GM04503 (cell line): ENCODE measurements at regions not wholly inside any gene's neighbourhood (a gene's known extent, or its start where the extent isn't known, plus 50 kb on each side); places are given as distances from the start of the nearest gene placed in this dataset.
"Not testable (repeated sequence)": the region's sequence is repeated elsewhere in the genome, so short reads cannot be mapped to it uniquely, and the experiment has no call there.

ENCODE experiments used
- DNase-seq: peaks from one replicate; pipeline ENCODE4 v3.0.0-alpha.2; 2012; ENCODE audit warnings: low read depth

- not testable (repeated sequence) for DNase-seq
Measured at GRCh38 chr18:1671710-1672109, 767.0 kb downstream of the ADCYAP1 start.

DNA sequence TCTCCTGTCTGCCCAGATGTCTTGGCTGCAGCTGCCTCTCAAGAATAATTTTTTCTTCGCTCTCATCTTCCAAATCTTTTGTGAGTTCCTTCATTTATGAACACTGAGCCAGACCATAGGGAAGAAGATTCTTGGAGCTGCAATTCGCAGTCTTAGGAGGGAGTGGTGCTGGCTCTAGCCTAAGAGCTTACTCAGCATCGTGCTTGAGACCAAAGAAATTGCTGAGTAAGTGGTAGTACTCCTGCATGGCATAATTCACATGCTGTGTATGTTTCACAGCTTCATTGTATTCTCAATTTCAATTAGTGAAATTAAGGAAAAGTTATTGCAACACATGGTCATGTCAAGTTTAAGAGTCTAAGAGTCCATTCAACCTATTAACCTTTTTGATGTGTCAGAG is 771.7 kb downstream of the ADCYAP1 start:
- DNase-seq, result no peak

GRCh38 chr18:1680108-1680507 is 775.4 kb downstream of the ADCYAP1 start:
- no peak for DNase-seq

DNA sequence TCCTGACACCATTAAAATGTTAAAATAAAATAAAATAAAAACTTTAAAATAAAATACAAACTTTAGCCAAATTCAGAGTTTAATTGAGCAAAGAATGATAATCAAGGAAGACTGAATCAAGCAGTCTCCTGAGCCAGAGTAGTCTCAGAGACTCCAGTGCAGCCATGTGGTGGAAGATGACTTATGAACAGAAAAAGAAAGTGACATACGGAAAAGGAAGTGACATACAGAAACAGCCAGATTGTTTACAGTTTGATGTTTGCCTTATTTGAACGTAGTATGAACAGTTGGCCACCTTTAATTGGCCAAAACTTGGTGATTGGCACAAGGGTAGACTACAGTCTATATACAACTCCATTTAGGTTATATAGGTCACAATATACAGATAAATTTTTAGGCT is 787.2 kb downstream of the ADCYAP1 start:
- no peak for DNase-seq

GRCh38 chr18:1708006-1708405 is 803.3 kb downstream of the ADCYAP1 start:
- no peak for DNase-seq

- no peak for DNase-seq
Measured at GRCh38 chr18:1710114-1710513, 805.4 kb downstream of the ADCYAP1 start.

DNA sequence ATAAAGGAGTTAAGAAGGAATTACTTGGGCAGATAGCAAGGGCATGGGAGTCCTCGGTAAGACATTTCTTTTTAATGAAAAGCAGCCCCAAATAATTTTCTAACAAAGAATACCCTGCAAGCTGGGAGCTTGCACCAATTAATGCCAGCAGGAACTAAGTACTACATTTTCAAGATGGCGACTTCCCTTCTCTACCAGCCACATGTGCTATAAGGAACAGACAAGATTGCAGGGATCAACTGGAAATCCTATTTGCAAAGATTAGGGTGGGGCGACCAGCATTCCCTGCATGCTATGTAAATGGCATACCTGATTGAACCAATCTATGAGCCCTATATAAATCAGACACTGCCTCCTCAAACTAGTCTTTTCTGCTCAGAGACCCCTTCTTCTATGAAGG is 827.5 kb downstream of the ADCYAP1 start:
- no peak for DNase-seq

- no peak for DNase-seq
Measured at GRCh38 chr18:1746131-1746530, 825.2 kb downstream of the METTL4 start.

DNA sequence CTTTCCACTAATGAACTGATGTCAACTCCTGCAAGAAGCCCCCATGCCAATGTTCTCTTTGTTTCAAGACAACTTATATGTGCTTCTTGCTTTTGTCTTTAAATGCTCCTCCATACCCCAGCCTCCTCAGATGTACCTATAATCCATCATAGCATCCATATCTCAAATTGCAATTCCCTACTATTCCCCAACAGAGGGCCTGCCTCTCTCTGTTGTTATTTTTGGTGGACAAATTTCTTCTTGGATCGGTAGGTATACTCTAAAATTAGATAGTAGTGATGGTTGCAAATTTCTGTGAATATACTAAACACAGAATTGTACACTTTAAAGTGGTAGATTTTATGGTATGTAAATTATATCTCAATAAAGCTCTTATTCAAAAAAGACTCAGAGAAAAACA is 820.1 kb downstream of the METTL4 start:
- no peak for DNase-seq

GRCh38 chr18:1760901-1761300 is 810.4 kb downstream of the METTL4 start:
- DNase-seq, result no peak

DNA sequence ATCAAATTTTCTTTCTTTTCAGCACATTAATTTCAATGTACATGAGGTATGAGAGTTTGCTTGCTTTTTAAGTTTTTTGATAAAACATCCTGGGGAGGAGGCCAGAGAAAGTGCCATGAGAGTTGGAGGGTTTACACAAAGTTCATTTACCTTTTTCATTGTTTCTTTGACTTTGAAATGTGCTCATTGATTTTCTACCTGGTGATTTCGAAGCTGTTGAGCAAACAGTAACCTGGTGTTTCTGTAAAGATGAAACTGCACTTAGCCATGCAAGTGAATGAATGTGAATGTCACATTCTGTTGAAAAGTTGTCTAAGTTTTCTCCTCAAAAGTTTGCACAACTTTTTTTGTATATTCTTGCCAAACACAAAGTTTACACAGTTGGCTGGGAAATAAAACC is 797.0 kb downstream of the METTL4 start:
- no peak for DNase-seq

DNA sequence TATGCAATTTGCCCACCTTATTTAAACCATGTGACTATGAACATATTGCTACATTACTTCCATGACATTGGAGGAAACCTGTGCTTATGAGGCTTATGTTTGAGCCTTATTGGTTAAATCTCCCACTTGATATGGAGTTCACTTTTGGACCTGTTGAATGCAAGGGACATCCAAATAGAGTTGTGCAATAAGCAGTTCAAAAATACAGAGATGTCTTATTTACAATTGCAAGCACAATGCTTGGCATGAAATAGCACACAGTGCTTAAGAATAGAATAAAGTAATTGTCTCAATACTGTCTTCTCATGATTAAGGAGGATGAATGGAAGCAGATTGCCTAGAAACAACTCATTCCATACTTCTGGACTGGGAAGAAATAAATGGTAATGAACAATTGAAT is 793.5 kb downstream of the METTL4 start:
- DNase-seq, result no peak

- DNase-seq, result no peak
Measured at GRCh38 chr18:1778496-1779178, 792.7 kb downstream of the METTL4 start.

DNA sequence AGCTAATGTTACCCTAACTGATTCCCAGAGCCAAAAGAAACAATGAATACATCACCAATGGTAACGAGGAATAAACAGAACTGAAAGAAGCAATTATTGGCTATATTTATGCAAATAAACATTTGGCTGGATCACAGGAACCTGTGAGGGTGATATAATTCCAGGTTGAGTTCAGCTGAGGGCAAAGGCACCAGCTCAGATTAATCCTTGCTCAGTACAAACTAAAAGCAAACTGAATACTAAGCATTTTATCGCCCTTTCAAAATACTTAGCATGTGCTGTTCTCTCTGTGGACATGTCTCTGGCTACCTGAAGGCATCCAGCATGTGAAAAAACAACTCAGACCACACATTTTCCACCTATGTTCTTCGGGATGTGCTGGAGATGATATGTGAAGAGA is 791.7 kb downstream of the METTL4 start:
- no peak for DNase-seq

DNA sequence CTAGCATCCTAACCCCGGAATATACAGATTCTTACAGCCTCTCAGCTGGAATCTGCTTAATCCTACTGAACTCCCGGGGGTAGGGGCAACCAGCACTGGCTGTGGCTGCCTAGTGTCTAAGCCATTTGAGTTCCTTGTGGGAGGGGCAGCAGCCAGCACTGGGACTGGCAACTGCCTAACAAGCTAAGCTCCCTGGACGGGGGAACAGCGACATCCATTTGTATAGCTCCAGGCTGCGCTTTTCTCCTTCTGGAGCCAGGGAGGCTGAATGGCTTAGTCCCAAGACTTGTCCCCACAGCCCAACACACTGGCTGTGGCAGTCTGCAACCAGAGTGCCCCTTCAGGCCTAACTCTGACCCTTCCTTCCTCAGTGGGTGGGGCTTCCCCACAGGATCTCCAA is 787.2 kb downstream of the METTL4 start:
- no peak for DNase-seq

- DNase-seq, result not testable (repeated sequence)
Measured at GRCh38 chr18:1785980-1786379, 785.3 kb downstream of the METTL4 start.

GRCh38 chr18:1796636-1797035 is 774.7 kb downstream of the METTL4 start:
- no peak for DNase-seq

DNA sequence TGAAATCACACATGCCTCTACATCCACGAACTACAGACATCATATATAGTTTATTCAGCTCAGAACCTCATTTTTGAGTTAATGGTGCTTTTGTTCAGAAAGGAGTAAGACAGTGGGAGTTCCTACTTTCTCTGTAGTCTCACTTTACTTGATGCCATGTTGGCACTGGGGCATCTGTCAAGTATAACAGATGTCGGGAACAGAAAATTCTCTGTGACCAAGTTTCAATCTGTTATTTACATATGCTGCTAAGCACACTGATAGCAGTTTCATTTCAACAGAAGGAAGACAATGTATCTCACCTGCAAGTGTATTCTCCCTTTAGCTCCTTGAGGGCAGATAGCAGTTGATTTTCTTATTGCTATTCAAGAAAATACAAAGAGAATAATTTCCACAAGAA is 774.1 kb downstream of the METTL4 start:
- DNase-seq, result no peak

- DNase-seq, result no peak
Measured at GRCh38 chr18:1805521-1805920, 765.8 kb downstream of the METTL4 start.

DNA sequence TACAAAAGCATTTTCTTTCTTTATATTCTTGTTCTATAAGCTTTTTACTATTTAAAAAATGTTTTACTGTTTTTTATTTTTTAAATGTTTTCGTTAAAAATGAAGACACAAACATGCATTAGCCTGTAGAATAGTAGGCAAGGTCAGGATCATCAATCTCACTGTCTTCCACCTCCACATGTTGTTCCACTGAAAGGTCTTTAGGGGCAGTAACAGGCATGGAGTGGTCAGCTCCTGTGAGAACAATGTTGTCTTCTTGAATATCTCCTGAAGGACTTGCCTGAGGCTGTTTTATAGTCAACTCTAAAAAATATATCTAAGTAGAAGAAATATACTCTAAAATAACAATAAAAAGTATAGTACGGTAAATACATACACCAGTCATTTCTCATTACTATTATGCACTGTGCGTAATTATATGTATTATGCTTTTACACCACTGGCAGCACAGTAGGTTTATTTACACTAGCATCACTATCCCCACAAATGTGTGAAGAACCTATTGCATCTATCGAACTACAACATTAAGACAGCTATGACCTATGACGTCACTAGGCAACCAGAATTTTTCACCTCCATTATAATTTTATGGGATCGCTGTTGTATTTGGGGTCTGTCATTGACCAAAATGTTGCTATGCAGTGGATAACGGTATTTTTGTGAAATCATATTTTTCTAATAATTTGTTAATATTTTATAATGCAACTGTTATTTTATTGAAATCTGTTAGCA is 764.3 kb downstream of the METTL4 start:
- no peak for DNase-seq

GRCh38 chr18:1811282-1811681 is 760.0 kb downstream of the METTL4 start:
- no peak for DNase-seq

DNA sequence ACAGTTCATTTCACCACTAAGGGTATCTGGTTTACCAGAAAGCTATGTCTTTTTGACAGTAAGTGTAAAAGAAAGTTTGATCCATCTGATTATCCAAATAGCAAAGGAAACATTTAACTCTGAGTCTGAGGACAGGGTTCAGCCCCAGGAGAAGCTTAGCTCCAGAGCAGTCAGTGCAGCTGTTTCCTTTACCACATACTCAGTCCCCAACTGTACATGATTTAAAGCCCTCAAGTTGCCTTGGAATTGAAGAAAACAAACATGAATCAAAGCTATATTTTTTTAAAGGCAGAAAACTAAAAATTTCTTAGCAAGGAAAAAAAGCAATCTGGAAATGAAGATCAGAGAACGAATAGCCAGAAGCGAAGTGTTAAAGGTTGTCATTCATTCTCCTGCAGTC is 746.0 kb downstream of the METTL4 start:
- DNase-seq, result no peak

DNA sequence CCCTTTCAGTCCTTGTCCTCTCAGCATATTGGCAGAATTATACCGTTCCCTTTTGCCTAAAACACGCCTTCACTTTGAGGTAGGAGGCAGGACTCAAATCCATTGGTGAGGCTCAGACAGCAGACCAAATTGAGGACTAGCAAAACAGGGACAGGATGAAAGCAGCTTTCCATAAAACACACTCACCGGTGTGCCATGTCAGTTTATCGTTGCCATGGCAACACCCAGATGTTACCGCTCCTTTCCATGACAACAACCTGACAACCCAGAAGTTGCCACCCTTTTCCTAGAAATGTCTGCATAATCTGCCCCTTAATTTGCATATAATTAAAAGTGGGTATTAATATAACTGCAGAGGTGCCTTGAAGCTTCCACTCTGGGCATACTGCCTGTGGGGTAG is 730.4 kb downstream of the METTL4 start:
- no peak for DNase-seq

- DNase-seq, result no peak
Measured at GRCh38 chr18:1846640-1847039, 724.7 kb downstream of the METTL4 start.
